ENCODE measurements at regions not wholly inside any gene's neighbourhood (a gene's known extent, or its start where the extent isn't known, plus 50 kb on each side); places are given as distances from the start of the nearest gene placed in this dataset.
"Not testable (repeated sequence)": the region's sequence is repeated elsewhere in the genome, so short reads cannot be mapped to it uniquely, and the experiment has no call there.

GRCh38 chrX:489820-490219, 103.1 kb upstream of the PPP2R3B start:
- Histone ChIP-seq H3K4me3 (no peak overlapping the region), H3K27me3 (no peaks in the 10 kb centered on the region), H3K27ac (no peak overlapping the region), H3K4me1 (no peaks in the 10 kb centered on the region), H3K36me3 (no peaks in the 10 kb centered on the region), H3K9me3 (peaks cover 0 to 4% (median 0%) of the 10 kb centered on the region in 3 donors)
- no peak for DNase-seq
- TF ChIP-seq CTCF (IDR thresholded peaks at IDR 0.05) (no peak), POLR2A (IDR thresholded peaks at IDR 0.05) (no peak)
- intact Hi-C loops (cut with DNase I) = no loop called here
- WGBS, 2 donors = 84 to 95% methylated on average over 4 to 6 of the region's 12 CpGs

- 58 to 68% methylated on average over 24 to 32 of the region's 39 CpGs for WGBS, 2 donors
Observed at GRCh38 chrX:497186-498014, 110.7 kb upstream of the PPP2R3B start.

GRCh38 chrX:498901-499300, 112.2 kb upstream of the PPP2R3B start:
- intact Hi-C loops (cut with DNase I); H3K36me3 ChIP-seq; H3K4me1 ChIP-seq; H3K27ac ChIP-seq; H3K4me3 ChIP-seq; DNase-seq; H3K9me3 ChIP-seq: not testable (repeated sequence)
- H3K27me3 ChIP-seq = peaks cover 0 to 38% (median 0%) of the 10 kb centered on the region in 4 donors
- WGBS, 2 donors = 74 to 95% methylated on average over 4 to 7 of the region's 12 CpGs

More at GRCh38 chrX:497186-498014, 110.7 kb upstream of the PPP2R3B start:
- Histone ChIP-seq H3K4me3 (no peak overlapping the region), H3K4me1 (no peaks in the 10 kb centered on the region), H3K27me3 (peaks cover 0 to 38% (median 0%) of the 10 kb centered on the region in 4 donors), H3K27ac (no peak overlapping the region), H3K9me3 (no peaks in the 10 kb centered on the region), H3K36me3 (no peaks in the 10 kb centered on the region)
- intact Hi-C loops (cut with DNase I) = no loop called here
- TF ChIP-seq CTCF (IDR thresholded peaks at IDR 0.05) (no peak), POLR2A (IDR thresholded peaks at IDR 0.05) (no peak)
- no peak for DNase-seq

GRCh38 chrX:499870-500364, 113.2 kb upstream of the PPP2R3B start:
- no peak for DNase-seq
- TF ChIP-seq CTCF (IDR thresholded peaks at IDR 0.05) = no peak
- TF ChIP-seq POLR2A (IDR thresholded peaks at IDR 0.05) = no peak
- no peak overlapping the region for H3K27ac ChIP-seq
- 3 to 10% methylated on average over 9 to 13 of the region's 21 CpGs for WGBS, 2 donors
- no peaks in the 10 kb centered on the region for H3K4me1 ChIP-seq
- no peak overlapping the region for H3K4me3 ChIP-seq
- H3K36me3 ChIP-seq = no peaks in the 10 kb centered on the region
- H3K27me3 ChIP-seq = peaks cover 0 to 38% (median 0%) of the 10 kb centered on the region in 4 donors
- intact Hi-C loops (cut with DNase I) = no loop called here
- no peaks in the 10 kb centered on the region for H3K9me3 ChIP-seq

- intact Hi-C loops (cut with DNase I) = no loop called here
- H3K27ac ChIP-seq = no peak overlapping the region
- no peak for DNase-seq
- WGBS, 2 donors = 63 to 79% methylated on average over 2 to 29 of the region's 31 CpGs
- TF ChIP-seq POLR2A (IDR thresholded peaks at IDR 0.05) (no peak), CTCF (IDR thresholded peaks at IDR 0.05) (no peak)
- H3K36me3 ChIP-seq = no peaks in the 10 kb centered on the region
- peaks cover 0 to 38% (median 0%) of the 10 kb centered on the region in 4 donors for H3K27me3 ChIP-seq
- no peak overlapping the region for H3K4me3 ChIP-seq
- no peaks in the 10 kb centered on the region for H3K4me1 ChIP-seq
- no peaks in the 10 kb centered on the region for H3K9me3 ChIP-seq
Observed at GRCh38 chrX:500481-501010, 113.8 kb upstream of the PPP2R3B start.

Data from esophagus squamous epithelium (tissue), 5 donors.